Middle frontal gyrus (tissue), 1 donor: ENCODE measurements at regions not wholly inside any gene's neighbourhood (a gene's known extent, or its start where the extent isn't known, plus 50 kb on each side); places are given as distances from the start of the nearest gene placed in this dataset.
A peak's percentile ranks its signal among the peaks of the same experiment; 100 is the strongest.
"Not testable (repeated sequence)": the region's sequence is repeated elsewhere in the genome, so short reads cannot be mapped to it uniquely, and the experiment has no call there.

Source experiments
- DNase-seq: peaks from one replicate; pipeline ENCODE4 v3.0.0-alpha.2; 2015; ENCODE audit warnings: low spot score; ENCODE audit errors: extremely low spot score

DNA sequence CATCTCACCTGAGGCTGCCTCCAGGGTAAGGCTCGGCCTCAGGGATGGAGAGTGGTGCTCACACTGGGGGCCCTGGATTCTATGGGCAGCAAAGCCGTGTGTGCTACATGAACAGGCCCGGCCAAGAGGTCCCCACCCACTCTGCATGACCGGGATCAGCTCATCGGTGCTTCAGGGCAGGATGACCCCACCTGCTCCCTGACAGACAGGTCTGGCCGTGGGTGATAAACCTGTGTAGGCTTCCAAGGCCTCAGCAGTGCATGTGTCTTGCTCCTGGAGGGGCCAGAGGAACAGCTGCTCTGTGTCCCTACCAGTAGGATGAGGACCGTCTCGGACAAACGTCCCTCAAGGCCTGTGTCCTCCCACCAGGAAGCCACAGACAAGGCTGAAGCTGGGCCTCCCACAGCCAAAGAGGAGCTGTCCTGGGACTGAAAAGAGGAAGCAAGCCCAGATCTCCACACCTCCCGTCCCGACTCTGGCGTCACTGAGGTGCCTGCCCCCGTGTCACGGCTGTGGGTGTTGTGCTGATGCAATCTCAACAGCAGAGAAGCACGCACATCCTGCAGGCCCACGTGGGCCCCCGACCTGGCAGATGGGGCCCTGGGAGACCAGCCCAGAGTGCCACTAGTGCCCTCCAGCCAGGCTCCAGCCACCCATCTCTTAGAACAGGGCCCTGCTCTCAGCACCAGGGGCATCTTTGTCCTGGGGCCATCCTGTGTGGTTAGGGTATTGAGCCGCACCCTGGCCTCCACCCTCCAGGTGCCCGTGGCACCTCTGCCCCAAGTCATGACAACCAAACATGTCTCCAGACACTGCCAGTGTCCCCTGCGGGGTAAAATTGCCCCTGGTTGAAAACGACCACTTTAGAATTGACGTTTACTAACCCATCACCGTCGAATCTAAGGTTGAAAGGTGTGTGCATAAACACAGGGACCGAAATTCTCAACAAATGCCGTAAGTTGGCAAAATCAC is 5455.9 kb upstream of the TPTE start:
- not testable (repeated sequence) for DNase-seq

DNA sequence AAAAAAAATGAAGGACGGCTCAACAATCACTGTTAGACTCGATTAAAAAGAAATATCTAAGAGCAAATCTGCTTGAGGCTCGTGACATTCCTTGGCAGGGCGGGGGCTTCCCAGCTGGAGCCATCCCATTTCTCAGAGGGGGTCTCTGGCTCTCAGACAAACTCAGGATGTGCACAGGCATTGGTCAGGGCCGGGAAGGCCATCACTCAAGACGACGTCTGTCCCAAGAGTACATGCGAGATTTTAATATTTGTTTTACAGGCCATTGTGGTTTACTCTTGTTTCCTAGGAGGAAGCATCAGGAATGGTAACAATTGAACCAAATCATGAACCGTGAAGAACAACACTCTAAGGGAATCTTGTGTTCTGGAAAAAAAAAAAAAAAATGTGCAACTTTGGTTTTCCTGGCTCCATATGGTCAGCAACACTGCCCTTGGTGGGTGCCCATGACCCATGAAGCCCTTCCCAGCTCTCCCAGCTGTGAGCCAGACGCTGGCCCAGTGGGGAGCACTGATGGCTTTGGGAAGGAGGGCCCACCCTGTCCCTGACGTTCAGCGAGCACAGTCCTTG is 5454.6 kb upstream of the TPTE start:
- DNase-seq = not testable (repeated sequence)

DNA sequence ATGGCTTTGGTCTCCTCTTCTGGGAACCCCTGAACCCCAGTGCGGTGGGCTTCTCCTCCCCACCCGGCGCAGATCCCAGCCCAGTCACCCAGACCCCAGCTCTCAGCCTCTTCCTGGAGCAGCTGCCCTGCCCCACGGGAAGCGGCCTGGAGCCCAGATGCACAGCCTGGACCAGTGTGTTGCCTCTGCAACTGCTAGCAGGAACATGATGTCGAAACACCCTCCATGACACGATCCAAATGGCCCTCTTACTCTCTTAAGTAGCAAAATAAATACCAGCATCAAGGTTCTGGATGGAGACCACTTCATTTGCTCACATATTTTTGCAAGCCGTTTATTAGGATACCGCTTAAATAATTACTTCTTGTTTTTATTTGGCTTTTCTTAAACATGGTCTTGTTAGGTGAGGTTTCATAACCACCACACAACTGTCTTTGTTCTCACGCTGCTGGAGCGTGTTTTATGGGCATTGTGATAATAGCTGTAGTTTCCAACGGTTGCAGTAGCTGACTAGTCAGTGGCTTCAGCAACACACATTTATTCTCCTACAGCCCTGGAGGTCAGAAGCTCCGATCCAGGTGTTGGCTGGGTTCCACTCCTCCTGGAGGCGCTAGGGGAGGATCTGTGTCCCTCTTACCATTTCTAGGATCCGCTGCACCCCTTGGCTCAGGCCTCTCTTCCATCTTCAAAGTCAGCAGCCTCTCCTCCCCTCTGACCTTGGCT is 5453.9 kb upstream of the TPTE start:
- DNase-seq = not testable (repeated sequence)

DNA sequence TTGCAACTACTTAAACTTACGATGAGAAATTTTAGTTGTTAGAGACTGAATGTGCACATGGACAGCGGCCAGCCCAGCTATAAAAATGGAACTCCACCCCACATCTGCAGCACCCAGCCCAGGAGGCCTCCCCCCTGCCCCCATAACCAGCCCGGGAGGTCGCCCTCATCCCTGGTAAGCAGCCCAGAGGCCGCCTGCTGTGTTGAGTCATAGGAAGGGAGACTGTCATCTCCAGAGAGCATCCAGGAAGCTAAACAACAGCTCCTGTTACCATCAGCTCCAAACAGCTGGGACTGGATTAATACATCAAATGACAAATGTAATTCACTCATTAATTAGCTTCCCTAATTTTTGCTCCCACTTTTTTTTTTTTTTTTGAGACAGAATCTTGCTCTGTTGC is 5452.7 kb upstream of the TPTE start:
- DNase-seq = not testable (repeated sequence)

DNA sequence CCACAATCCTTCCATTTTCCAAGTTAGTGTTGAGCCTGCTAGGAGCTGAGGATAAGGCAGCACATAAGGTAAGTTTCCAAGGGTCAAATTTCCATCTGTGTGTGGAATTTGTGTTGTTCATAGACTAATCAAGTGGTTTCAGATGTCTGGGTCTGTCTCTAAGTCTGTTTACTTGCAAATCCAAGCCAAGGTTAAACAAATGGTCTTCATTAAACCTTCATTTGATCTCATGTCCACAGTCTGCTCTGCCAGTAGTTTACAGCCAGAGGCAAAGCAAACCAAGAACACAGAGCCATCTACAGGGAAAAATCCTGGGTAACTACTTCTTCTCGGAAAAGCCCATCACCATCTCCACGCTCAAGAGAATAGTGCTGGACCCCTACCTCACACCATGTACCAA is 5450.2 kb upstream of the TPTE start:
- not testable (repeated sequence) for DNase-seq

DNA sequence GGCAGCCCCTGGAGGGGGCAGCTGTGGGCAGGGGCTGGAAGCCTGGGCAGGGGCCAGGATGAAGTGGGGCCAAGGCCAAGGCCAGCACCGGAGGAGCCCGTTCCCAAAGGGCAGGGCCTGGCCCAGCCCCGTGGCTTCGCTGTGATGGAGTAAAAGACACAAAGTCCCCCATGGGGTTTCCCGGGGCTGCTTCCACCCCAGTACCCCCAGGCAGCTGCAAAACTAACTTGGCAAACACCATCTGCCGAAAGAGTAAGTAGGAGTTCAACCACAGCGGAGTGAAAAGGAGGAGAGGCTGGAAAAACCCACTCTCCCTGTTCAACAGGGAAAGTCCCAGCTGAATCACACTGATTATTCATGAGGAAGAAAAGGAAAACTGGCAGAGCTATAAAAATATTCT is 5444.5 kb upstream of the TPTE start:
- DNase-seq = not testable (repeated sequence)

DNA sequence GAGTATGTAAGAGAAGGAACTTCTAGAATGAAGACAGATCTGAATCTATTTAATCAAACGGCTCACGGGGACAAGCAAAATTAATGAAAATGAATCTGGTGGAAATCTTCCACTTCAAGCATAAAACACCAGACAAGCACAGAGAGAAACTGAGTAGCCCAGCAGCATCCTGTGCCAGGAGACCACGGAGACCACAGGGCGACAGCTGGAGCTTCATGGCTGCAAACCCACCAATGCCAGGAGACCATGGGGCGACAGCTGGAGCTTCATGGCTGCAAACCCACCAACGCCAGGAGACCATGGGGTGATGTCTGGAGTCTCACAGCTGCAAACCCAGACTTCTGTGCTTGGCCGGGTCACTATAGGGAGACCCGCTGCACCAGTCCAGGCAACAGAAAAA is 5442.0 kb upstream of the TPTE start:
- DNase-seq = not testable (repeated sequence)

DNA sequence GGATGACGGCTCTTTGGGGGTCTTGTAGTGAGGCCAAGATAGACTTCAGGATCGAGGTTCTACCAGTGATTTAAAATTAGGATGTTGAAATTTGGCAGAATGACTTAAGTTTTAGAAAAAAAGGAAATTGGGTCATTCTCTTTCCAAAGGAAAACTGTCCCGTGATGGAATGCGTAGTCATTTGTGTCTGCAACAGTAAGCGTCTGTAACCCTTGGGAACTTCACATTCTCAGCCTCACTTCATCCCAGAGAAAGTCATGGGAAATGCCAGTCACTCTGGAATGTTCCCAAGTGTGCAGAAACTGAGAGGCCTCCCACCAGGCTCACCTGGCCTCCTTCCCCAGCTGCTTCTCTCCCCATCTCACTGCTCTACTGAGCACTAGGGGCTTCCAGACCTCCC is 5441.4 kb upstream of the TPTE start:
- not testable (repeated sequence) for DNase-seq

DNA sequence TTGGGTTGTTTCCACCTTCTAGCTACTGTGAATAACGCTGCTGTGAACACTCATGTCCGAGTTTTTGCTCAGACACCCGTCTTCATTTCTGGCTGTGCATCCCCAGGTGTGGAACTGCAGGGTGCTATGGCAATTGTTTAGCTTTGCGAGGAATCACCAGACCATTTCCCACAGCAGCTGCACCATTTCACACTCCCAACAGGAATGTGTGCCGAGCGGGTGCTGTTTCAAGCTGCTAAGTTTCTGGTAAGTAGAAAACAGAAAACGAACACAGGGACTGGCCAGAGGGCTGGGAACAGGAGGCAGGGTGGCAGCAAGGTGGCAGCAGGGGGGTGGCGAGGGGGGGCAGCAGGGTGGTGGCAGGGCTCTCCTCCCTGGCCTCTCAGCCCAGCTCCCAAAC is 5437.1 kb upstream of the TPTE start:
- DNase-seq = not testable (repeated sequence)

DNA sequence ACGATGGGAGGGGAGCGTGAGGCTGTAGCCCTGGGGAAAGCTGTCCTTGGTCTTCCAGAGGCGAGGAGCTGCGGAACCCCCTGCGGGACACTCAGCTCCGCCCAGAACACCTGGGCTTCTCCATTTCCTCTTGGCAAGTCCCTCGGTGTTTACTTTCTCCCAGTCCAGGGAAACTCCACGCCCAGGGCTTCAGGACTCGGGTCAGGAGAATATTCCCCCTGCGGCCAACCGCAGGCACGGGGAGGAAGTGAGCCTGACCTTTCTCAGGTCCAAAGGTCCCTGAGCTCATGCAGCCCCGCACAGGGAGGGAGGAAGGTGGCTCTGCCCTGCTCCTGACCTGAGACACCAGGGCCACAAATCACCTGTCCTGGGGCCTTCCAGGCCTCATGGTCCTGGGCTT is 5435.9 kb upstream of the TPTE start:
- DNase-seq = not testable (repeated sequence)

DNA sequence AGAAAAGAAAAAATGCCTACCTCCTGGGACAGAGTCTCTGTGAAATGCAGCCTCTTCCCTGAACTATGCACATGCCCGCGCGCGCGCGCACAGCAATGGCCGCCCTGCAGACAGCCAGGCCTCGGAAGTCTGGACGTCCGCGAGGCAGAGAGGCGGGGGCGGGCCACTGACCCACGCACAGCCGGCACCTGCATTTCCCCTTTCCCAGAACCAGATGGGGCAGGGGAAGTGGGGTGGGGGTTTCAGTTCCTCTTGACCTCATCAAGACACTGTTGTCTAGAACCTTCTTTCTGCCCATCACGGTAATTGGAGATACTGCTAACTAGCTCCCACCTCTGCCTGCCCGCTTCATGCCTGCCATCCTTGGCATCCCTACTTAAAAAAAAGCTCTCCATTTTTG is 5435.0 kb upstream of the TPTE start:
- DNase-seq = not testable (repeated sequence)

DNA sequence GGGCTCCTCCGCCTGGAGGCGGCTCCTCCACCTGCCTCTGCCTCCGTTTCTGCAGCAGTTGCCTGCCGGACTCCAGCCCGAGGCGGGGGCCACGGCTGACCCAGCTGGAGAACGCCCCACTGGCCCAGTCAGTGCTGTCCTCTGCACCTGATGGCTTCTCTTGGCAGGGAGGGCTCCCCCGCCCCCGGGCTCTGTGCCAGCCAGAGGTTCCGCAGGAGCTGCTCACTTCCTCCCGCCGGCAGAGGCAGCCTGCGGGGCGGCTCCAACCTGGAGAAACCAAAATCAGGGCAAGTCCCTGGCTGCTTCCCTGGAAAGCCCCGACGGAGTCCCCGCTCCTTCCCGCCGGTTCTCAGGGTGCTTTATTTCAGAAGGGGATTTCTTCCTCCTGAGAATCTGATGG is 5432.6 kb upstream of the TPTE start:
- DNase-seq = not testable (repeated sequence)

DNA sequence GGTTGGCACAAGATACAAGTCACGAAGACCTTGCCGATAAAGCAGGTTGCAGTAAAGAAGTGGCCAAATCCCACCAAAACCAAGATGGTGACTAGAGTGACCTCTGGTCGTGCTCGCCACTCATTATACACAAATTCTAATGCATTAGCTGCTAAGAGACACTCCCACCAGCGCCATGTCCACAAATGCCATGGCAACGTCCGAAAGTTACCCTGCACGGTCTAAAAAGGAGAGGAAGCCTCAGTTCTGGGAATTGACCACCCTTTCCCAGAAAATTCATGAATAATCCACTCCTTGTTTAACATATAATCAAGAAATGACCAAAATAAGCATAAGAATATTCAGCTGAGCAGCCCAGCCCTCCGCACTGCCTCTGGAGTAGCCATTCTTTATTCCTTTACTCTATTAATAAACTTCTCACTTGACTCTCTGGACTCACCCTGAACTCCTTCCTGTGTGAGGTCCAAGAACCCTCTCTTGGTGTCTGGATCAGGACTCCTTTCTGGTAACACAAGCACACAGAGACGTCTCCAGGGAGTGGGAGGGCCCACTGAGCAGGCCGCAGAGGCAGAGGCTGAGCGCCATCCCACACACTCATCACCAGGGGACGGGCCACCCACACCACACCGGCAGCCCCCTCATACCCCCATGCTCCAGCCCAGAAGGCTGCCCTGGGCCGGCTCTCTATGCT is 5431.8 kb upstream of the TPTE start:
- DNase-seq = not testable (repeated sequence)

DNA sequence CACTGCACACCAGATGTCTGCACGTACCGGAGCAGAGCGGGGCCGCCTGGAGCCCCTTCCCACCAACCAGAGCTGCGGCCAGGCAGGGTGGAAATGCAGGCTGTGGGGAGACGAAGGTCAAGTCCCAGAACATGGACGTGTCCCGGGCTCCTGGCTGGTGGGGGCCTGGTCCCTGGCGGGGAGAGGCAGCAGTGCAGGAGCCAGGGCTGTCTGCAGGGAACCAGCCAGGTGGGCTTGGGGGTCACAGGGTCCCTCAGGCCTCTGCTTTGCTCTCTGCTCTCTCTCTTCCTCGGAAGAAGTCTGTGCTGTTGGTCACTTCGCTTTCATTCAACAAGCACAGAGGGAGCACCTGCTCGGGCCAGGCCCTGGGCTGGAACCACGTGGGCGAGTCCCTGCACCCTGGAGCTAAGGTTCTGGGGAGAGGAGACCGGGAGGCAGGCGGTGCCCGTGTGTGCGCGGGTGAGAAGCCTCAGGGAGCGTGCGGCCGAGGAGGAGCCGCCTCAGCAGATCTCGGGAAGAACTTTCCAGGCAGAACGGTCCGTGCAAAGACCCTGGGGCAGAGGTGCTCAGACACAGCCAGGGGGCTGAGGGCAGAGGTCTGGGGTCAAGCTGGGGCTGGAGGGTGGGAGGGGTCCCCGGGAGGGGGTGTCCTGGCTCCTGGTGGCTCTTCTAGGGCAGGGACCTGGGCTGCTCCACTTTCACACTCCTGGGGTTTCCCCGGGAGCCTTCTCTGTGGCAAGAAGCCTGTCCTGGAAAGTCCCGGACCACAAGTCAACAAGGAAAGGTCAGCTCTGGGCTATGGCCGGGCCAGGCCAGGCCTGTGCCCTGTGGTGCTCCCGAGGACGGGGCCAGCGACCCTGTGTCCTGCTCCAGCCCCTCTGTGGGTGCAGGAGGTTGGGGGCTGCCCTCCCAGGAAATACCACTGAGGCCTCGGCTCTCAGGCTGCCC is 5431.0 kb upstream of the TPTE start:
- DNase-seq = not testable (repeated sequence)

DNA sequence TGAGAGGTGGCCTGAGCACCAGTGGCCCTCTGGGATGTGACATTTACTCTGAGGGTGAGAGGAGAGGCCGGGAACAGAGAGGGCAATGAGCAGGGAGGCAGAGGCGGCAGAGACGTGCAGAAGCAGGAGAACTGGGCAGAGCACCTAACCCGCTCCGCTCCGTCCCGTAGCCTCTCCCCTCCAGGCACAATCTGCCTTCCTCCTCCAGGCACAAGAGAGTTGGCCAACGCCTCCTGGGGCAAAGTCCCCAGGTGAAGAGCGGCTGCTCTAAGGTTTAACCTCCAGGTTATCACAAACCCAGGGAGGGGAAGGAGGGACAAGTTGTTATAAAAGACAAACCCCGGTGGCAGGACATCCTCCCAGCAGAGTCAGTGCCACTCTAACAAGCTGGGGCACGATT is 5430.1 kb upstream of the TPTE start:
- DNase-seq = not testable (repeated sequence)

DNA sequence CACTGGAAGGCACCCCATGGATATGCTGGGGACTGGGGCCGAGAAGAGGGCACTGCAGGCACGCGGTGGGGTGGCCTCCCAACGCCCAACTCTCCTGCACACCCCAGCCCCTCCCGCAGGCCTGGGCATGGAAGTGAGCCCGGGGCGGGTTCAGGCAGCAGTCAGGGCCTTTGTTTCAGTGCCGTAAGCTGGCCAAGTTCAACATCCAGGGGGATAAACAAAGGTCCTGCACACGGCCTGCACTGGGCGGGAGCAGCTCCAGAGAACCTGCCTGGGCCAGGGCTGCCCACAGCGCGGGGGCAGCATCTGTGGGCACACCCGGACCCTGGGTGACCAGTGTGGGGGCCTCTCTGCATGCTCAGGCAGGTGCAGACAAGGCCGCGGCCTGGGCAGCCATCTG is 5425.8 kb upstream of the TPTE start:
- DNase-seq = not testable (repeated sequence)

DNA sequence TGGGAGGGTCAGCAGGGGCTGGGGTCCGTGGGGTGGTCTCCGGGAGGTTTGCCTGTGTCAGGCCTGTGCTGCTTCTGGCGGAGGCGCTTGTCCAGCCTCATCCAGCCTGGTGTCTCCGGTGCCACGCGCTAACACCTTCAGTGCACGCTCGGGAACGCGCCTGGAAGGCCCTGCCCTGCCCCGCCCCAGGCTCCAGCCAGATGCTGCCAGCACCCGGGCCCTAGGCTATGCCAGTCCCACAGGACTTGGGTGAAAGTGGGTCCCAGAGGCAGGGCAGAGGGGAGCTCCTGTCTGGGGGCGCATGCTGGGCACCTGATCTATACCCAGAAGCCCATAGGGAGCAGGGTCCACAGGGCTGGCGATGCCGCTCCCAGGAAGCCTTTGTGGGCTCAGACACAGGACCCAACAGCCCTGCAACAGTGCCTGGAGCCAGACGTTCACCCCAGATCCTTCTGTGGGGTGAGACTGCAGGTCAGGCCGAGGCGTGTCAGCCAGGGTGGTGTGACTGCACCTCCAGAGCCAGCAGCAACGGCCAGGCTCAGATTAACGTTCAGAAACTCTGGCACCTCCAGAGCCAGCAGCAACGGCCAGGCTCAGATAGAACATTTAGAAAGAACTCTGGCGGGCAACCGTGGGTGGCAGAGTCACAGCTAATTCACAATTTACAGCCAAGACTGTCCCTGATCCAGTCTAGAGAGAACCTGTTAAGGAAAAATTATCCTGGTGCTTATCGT is 5423.2 kb upstream of the TPTE start:
- DNase-seq = not testable (repeated sequence)

DNA sequence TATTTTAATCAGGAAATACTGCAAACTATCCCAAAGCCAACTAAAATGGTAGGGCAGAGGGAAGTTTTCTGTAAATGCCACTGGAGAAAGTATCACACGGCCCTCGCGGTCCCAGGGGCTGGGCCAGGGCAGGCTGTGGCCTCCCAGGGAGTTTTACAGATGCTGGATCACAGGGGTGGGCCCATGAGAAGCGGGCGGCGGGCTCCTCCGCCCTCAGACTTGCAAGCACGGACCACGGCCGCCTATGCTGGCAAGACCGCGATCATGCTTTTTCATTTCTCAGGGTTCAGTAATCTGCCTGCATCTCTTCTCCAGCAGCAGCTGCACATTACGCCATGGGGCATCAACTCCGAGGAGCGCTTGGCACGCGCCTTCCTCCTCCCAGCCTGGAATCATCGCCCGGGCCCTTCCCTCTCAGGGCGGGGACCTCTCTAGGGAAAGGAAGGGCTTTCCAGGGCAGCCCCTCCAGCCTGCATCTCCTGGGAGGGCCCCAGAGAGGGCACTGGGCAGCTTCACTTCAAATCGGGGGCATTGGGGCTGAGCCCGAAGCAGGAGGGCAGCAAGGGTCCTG is 5420.7 kb upstream of the TPTE start:
- not testable (repeated sequence) for DNase-seq

DNA sequence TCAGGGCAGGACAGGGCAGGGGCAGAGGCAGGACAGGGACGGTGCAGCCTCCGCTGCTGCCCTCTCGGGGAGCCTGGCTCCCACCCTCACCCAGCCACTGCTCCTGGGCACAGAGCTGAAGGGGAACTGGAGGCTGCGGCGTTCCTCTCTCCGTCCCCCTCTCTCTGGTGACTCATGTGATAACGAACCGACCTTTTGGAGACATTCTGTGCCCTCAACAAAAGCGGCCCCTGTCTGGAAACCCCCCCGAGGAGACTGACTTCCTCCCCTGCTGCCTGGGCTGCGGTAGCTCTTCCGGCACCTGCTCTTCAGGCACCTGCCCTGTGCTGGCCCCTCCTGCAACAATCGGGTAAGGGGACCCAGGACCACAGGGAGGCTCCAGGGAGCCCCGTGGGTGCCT is 5419.6 kb upstream of the TPTE start:
- peak; percentile 1 for DNase-seq
